ENCODE measurements at regions not wholly inside any gene's neighbourhood (a gene's known extent, or its start where the extent isn't known, plus 50 kb on each side); places are given as distances from the start of the nearest gene placed in this dataset.
"Not testable (repeated sequence)": the region's sequence is repeated elsewhere in the genome, so short reads cannot be mapped to it uniquely, and the experiment has no call there.

GRCh38 chr3:153495422-153495821, 333.4 kb downstream of the RAP2B start:
- H3K27me3 Mint-ChIP-seq = peaks cover 0 to 5% (median 0%) of the 10 kb centered on the region in 5 donors
- H3K36me3 Mint-ChIP-seq = no peaks in the 10 kb centered on the region
- peak overlapping the region in 1 of 10 donors; percentile 1 for H3K27ac Mint-ChIP-seq
- peaks cover 0 to 5% (median 0%) of the 10 kb centered on the region in 4 donors for H3K4me1 Mint-ChIP-seq
- no peak for DNase-seq
- peaks cover 0 to 1% (median 0%) of the 10 kb centered on the region in 9 donors for H3K9me3 Mint-ChIP-seq
- no peak overlapping the region for H3K4me3 Mint-ChIP-seq
- POLR2A ChIA-PET = no interaction called here
- ATAC-seq = no peak

DNA sequence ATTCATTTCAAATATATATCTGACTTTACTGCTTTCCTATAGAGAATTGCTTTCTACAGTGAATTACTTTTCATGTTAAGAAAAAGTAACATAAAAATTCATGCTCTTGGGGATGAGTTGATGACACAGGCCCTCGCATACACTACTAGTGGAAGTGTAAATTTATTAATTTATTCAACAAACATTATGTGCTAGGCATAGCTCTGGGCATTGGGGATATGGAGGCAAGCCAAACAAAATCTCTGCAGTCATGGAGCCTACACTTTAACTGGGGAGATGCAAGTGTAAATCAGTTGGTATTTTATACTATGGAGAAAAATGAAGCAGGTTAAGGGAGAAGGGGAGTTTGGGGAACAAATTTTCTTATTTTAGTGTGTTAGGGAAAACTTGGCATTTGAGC, 340.7 kb downstream of the RAP2B start:
- Mint-ChIP-seq H3K27me3 (peaks cover 0 to 2% (median 0%) of the 10 kb centered on the region in 5 donors), H3K4me1 (no peaks in the 10 kb centered on the region), H3K4me3 (no peak overlapping the region), H3K9me3 (peaks cover 0 to 1% (median 0%) of the 10 kb centered on the region in 9 donors), H3K27ac (no peak overlapping the region), H3K36me3 (peaks cover 0 to 3% (median 0%) of the 10 kb centered on the region in 3 donors)
- DNase-seq = no peak
- no peak for ATAC-seq
- POLR2A ChIA-PET = no interaction called here

DNA sequence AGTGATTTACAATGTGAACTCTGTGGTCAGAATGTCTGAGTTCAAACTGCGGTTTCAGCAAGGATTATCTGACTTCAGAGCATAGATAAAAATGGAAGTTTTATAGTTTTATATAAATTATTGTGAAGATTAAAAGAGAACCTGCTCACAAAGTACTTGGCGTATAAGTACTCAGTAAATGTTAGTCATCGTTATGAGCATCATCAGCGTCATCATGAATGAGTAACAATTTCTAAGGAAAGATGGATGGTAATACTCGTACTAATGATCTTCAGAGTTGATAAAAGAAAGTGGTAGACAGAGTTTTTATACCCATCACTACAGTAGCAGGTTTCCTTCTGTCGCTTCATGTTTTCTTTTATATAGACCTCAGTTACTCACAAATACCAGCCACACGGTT, 341.8 kb downstream of the RAP2B start:
- H3K27ac Mint-ChIP-seq = no peak overlapping the region

DNA sequence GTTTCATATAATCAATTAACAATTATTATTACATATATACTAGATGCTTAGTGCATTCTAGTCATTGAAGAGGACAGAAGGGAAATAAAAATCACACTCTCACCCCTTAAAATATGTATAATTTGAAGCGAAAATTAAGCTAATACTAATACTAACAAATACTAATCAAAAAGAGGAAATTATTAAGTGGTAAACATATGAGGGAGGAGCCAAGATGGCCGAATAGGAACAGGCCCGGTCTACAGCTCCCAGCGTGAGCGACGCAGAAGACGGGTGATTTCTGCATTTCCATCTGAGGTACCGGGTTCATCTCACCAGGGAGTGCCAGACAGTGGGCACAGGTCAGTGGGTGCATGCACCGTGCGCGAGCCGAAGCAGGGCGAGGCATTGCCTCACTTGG, 344.2 kb downstream of the RAP2B start:
- H3K27ac Mint-ChIP-seq, POLR2A ChIA-PET, ATAC-seq, H3K9me3 Mint-ChIP-seq, H3K36me3 Mint-ChIP-seq, H3K4me1 Mint-ChIP-seq, DNase-seq, H3K27me3 Mint-ChIP-seq, H3K4me3 Mint-ChIP-seq: not testable (repeated sequence)

More for the DNA sequence above, 341.8 kb downstream of the RAP2B start:
- peaks cover 0 to 3% (median 0%) of the 10 kb centered on the region in 3 donors for H3K36me3 Mint-ChIP-seq
- peaks cover 0 to 4% (median 0%) of the 10 kb centered on the region in 9 donors for H3K9me3 Mint-ChIP-seq
- DNase-seq (no peak), ATAC-seq (no peak)
- H3K4me3 Mint-ChIP-seq = no peak overlapping the region
- POLR2A ChIA-PET = no interaction called here
- no peaks in the 10 kb centered on the region for H3K4me1 Mint-ChIP-seq
- H3K27me3 Mint-ChIP-seq = peaks cover 0 to 2% (median 0%) of the 10 kb centered on the region in 5 donors

GRCh38 chr3:153506686-153507085, 344.7 kb downstream of the RAP2B start:
- ATAC-seq, H3K4me1 Mint-ChIP-seq, H3K27me3 Mint-ChIP-seq: not testable (repeated sequence)

GRCh38 chr3:153513236-153513635, 351.2 kb downstream of the RAP2B start:
- H3K27ac Mint-ChIP-seq = no peak overlapping the region
- H3K36me3 Mint-ChIP-seq = peaks cover 0 to 11% (median 0%) of the 10 kb centered on the region in 3 donors
- no peaks in the 10 kb centered on the region for H3K27me3 Mint-ChIP-seq
- peak in 1 of 2 donors; percentile 32 for ATAC-seq
- no peak overlapping the region for H3K4me3 Mint-ChIP-seq
- H3K9me3 Mint-ChIP-seq = peaks cover 0 to 14% (median 9%) of the 10 kb centered on the region in 9 donors
- POLR2A ChIA-PET = no interaction called here
- H3K4me1 Mint-ChIP-seq = no peaks in the 10 kb centered on the region
- peak in 3 of 10 donors; percentile 9 to 13 (median 11) for DNase-seq

More at GRCh38 chr3:153506686-153507085, 344.7 kb downstream of the RAP2B start:
- H3K9me3 Mint-ChIP-seq, POLR2A ChIA-PET, H3K27ac Mint-ChIP-seq, DNase-seq, H3K36me3 Mint-ChIP-seq, H3K4me3 Mint-ChIP-seq: not testable (repeated sequence)

DNA sequence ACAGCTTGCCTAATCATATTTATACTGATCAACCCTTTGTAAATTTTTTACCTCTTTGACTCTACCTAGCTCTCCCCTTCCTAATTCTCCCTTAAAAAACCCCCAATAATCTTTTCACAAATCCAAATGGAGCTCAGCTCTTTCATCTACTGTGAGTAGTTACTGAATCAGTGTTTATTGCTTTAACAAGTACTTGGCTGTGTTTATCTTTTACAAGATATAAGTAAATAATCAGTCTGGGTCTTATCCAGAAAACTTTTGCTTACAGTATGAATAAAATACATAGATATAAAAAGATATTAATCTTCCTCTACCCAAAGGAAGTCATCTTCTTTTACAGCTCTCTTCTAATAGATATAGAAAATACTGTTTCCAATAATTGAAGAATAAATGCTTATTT, 366.4 kb downstream of the RAP2B start:
- POLR2A ChIA-PET = no interaction called here
- no peak overlapping the region for H3K4me3 Mint-ChIP-seq
- ATAC-seq (no peak), DNase-seq (no peak)
- peaks cover 0 to 23% (median 17%) of the 10 kb centered on the region in 3 donors for H3K36me3 Mint-ChIP-seq
- H3K27me3 Mint-ChIP-seq = peaks cover 0 to 3% (median 0%) of the 10 kb centered on the region in 5 donors
- H3K27ac Mint-ChIP-seq = no peak overlapping the region
- H3K4me1 Mint-ChIP-seq = no peaks in the 10 kb centered on the region
- peaks cover 10 to 28% (median 20%) of the 10 kb centered on the region in 9 donors for H3K9me3 Mint-ChIP-seq

- DNase-seq (no peak), ATAC-seq (no peak)
- Mint-ChIP-seq H3K36me3 (peaks cover 0 to 4% (median 0%) of the 10 kb centered on the region in 3 donors), H3K9me3 (peaks cover 0 to 7% (median 0%) of the 10 kb centered on the region in 9 donors), H3K27me3 (no peaks in the 10 kb centered on the region), H3K4me3 (no peak overlapping the region), H3K4me1 (no peaks in the 10 kb centered on the region), H3K27ac (no peak overlapping the region)
- POLR2A ChIA-PET = no interaction called here
These were observed 377.2 kb downstream of the RAP2B start for GRCh38 chr3:153539263-153539662.

- Mint-ChIP-seq H3K27ac (peak overlapping the region in 1 of 10 donors; percentile 11), H3K4me3 (no peak overlapping the region), H3K36me3 (peaks cover 0 to 4% (median 0%) of the 10 kb centered on the region in 3 donors), H3K9me3 (peaks cover 0 to 7% (median 0%) of the 10 kb centered on the region in 9 donors), H3K27me3 (no peaks in the 10 kb centered on the region), H3K4me1 (peaks cover 0 to 2% (median 0%) of the 10 kb centered on the region in 4 donors)
- POLR2A ChIA-PET = no interaction called here
- ATAC-seq (no peak), DNase-seq (no peak)
These were observed 383.4 kb downstream of the RAP2B start for GRCh38 chr3:153545471-153545870.

- Mint-ChIP-seq H3K4me1 (peaks cover 0 to 2% (median 0%) of the 10 kb centered on the region in 4 donors), H3K27me3 (no peaks in the 10 kb centered on the region), H3K4me3 (no peak overlapping the region), H3K36me3 (peaks cover 0 to 4% (median 0%) of the 10 kb centered on the region in 3 donors), H3K27ac (no peak overlapping the region), H3K9me3 (peaks cover 0 to 7% (median 0%) of the 10 kb centered on the region in 9 donors)
- DNase-seq (no peak), ATAC-seq (no peak)
- POLR2A ChIA-PET = no interaction called here
These were observed 385.9 kb downstream of the RAP2B start for GRCh38 chr3:153547970-153548369.

GRCh38 chr3:153549686-153550085, 387.7 kb downstream of the RAP2B start:
- H3K4me1 Mint-ChIP-seq, H3K9me3 Mint-ChIP-seq, H3K27me3 Mint-ChIP-seq, H3K36me3 Mint-ChIP-seq, POLR2A ChIA-PET, ATAC-seq, H3K27ac Mint-ChIP-seq, H3K4me3 Mint-ChIP-seq, DNase-seq: not testable (repeated sequence)

GRCh38 chr3:153551536-153552285, 389.7 kb downstream of the RAP2B start:
- POLR2A ChIA-PET = no interaction called here

GRCh38 chr3:153552887-153553604, 391.0 kb downstream of the RAP2B start:
- H3K27ac Mint-ChIP-seq = peak overlapping the region in 1 of 10 donors; percentile 47
- peaks cover 0 to 11% (median 3%) of the 10 kb centered on the region in 9 donors for H3K9me3 Mint-ChIP-seq
- H3K4me1 Mint-ChIP-seq = no peaks in the 10 kb centered on the region
- no peak overlapping the region for H3K4me3 Mint-ChIP-seq
- H3K36me3 Mint-ChIP-seq = peaks cover 0 to 3% (median 0%) of the 10 kb centered on the region in 3 donors
- POLR2A ChIA-PET = no interaction called here
- ATAC-seq = no peak
- DNase-seq = no peak
- no peaks in the 10 kb centered on the region for H3K27me3 Mint-ChIP-seq

More at GRCh38 chr3:153551536-153552285, 389.7 kb downstream of the RAP2B start:
- no peak overlapping the region for H3K27ac Mint-ChIP-seq
- no peak overlapping the region for H3K4me3 Mint-ChIP-seq
- H3K4me1 Mint-ChIP-seq = peaks cover 0 to 2% (median 0%) of the 10 kb centered on the region in 4 donors
- no peaks in the 10 kb centered on the region for H3K9me3 Mint-ChIP-seq
- no peaks in the 10 kb centered on the region for H3K27me3 Mint-ChIP-seq
- DNase-seq (no peak), ATAC-seq (no peak)
- no peaks in the 10 kb centered on the region for H3K36me3 Mint-ChIP-seq
